ENCODE measurements at regions not wholly inside any gene's neighbourhood (a gene's known extent, or its start where the extent isn't known, plus 50 kb on each side); places are given as distances from the start of the nearest gene placed in this dataset.

GRCh38 chr4:161008527-161008926 is 1155.3 kb downstream of the FSTL5 start:
- DNase-seq (ENCODE audit: low spot score): no peak

GRCh38 chr4:161010227-161010626 is 1153.6 kb downstream of the FSTL5 start:
- no peak for DNase-seq (ENCODE audit: low spot score)

All from HuH-7.5 (cell line).